GM23338 (cell line): ENCODE measurements at regions not wholly inside any gene's neighbourhood (a gene's known extent, or its start where the extent isn't known, plus 50 kb on each side); places are given as distances from the start of the nearest gene placed in this dataset.

Experiments
- CTCF ChIP-seq, 2 experiments: fragments of 200-600 bp in 1 of 2; sonication (generic) in 1 of 2; conservative IDR thresholded peaks; 2 replicates each; pipeline versions ENCODE4 v1.5.1 to v1.6.1; 2016 to 2017; ENCODE audit warnings: antibody characterized with exemption in 2 of 2, low read depth in 2 of 2, mild to moderate bottlenecking in 2 of 2, moderate library complexity in 1 of 2
- EZH2 ChIP-seq: fragments of 200-600 bp; sonication (generic); IDR thresholded peaks from one replicate; pipeline ENCODE4 v1.8.0; 2017; ENCODE audit warnings: antibody characterized with exemption, mild to moderate bottlenecking, low read depth; ENCODE audit not compliant: unreplicated experiment

GRCh38 chr12:38977132-38977531, 71.7 kb upstream of the CPNE8 start:
- no peak for TF ChIP-seq CTCF (conservative IDR thresholded peaks at IDR 0.05; ENCODE audit: low read depth in 2 of 2)
- TF ChIP-seq EZH2: no peak
